GM12875 (cell line): ENCODE measurements at regions not wholly inside any gene's neighbourhood (a gene's known extent, or its start where the extent isn't known, plus 50 kb on each side); places are given as distances from the start of the nearest gene placed in this dataset.
A peak's percentile ranks its signal among the peaks of the same experiment; 100 is the strongest.
"Not testable (repeated sequence)": the region's sequence is repeated elsewhere in the genome, so short reads cannot be mapped to it uniquely, and the experiment has no call there.

Experiments used
- H3K4me3 ChIP-seq: one replicate; pipeline ENCODE4 v1.5.1; 2011; ENCODE audit warnings: low read depth, low read length, control low read depth
- CTCF ChIP-seq: IDR thresholded peaks from 2 replicates; pipeline ENCODE4 v1.5.1; 2011; ENCODE audit warnings: low read depth, mild to moderate bottlenecking, control low read depth, inconsistent platforms, low read length, moderate library complexity, borderline replicate concordance; ENCODE audit not compliant: insufficient read depth

DNA sequence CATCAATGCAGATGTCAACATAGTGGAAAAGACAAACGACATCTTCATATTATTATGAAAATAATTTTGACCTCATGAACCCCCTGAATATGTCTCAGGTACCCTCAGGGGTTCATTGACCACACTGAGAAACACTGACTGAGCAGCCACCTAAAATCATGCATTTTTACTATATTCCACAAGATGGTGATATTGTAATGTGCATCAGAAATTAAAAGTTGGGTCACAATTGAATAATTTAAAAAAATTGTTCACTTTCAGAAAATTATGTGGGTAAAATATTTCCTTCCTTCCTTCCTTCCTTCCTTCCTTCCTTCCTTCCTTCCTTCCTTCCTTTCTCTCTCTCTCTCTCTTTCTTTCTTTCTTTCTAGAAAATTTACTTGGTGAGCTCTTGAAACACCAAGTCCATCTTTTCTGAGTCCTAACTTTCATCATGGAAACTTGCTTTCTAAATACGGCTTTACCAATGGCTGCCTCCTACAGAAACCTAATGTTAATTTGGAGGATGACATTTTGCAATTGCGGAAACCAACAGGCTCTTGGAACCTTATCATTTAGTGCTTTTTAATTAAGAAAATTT lies 103.6 kb downstream of the RTL3 start:
- H3K4me3 ChIP-seq, result no peak overlapping the region
- TF ChIP-seq CTCF, result peak; percentile 15; the same call in 1 of the 2 replicates

- H3K4me3 ChIP-seq, result not testable (repeated sequence)
Observed at GRCh38 chrX:78552628-78553027, 106.5 kb downstream of the RTL3 start.

- TF ChIP-seq CTCF, result no peak
- no peak overlapping the region for H3K4me3 ChIP-seq
Observed at GRCh38 chrX:78548012-78548411, 111.1 kb downstream of the RTL3 start.

GRCh38 chrX:78545233-78545632 lies 113.9 kb downstream of the RTL3 start:
- TF ChIP-seq CTCF, result no peak
- no peak overlapping the region for H3K4me3 ChIP-seq

DNA sequence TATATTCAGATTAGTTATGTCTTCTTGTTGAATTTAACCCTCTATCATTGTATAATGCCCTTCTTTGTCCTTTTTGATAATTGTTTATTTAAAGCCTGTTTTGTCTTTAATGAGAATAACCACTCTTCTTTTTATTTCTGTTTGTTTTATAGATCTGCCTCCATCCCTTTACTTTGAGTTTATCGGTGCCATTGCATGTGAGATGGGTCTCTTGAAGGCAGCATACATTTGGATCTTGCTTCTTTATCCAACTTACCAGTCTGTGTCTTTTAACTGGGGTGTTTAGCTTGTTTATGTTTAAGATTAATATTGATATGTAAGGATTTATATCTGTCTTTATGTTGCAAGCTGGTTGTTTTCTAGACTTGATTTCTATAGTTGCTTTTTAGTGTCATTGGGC lies 115.8 kb downstream of the RTL3 start:
- no peak for TF ChIP-seq CTCF
- no peak overlapping the region for H3K4me3 ChIP-seq

DNA sequence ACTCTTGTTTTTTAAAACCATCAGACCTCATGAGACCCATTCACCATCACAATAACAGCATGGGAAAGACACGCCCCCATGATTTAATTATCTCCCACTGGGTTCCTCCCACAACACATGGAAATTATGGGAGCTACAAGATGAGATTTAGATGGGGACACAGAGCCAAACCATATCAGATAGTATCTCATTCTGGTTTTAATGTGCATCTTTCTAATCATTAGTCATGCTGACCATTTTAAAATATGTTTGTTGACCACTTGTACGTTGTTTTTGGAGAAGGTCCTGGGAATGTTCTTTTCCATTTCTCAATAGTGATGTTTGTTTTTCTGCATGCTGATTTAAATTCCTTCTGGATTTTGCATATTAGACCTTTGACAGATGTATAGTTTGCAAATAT lies 119.0 kb downstream of the RTL3 start:
- TF ChIP-seq CTCF, result no peak
- H3K4me3 ChIP-seq, result no peak overlapping the region

DNA sequence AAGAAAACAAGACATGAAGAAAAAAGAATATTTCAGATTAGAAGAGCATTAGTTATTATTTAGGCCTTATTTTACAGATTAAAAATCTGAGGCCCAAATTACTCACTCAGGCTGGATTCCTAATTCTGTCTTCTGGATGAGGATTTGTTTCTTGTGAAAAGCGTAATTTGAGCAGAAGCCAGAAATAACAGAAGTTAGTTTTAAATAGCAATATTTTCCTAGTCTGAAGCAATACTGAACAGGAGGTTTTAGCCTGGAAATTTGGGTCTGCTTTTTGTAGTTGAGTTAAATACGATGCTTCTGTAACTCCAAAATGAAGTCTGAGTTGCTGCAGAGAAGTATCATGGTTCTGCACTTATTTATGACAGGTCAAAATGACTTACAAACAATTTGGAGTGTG lies 124.9 kb downstream of the RTL3 start:
- no peak for TF ChIP-seq CTCF
- no peak overlapping the region for H3K4me3 ChIP-seq

DNA sequence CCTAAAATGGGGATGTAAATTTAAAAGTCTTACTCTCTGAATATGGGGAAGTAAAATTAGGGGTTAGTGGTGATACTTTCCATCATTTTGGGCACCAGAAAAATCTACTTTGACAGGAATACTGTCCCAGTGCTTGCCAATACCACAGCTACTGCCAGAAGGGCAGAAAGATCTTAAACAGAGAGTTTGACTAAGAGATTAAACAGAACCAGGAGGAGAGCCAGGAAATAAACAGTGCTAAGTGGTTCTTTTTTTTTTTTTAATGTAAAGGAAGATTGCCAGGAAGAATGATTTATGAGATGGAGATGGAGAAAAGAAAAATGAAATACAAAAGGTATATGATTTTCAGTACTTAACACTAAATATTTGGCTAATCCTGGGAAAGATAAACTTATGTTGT lies 126.8 kb downstream of the RTL3 start:
- no peak for TF ChIP-seq CTCF

More for the DNA sequence above, 126.8 kb downstream of the RTL3 start:
- H3K4me3 ChIP-seq, result no peak overlapping the region
